SIG-M5 treated with dmso at 0.1 percent for 504 hours (cell line): ENCODE measurements at regions not wholly inside any gene's neighbourhood (a gene's known extent, or its start where the extent isn't known, plus 50 kb on each side); places are given as distances from the start of the nearest gene placed in this dataset.
A peak's percentile ranks its signal among the peaks of the same experiment; 100 is the strongest.
"Not testable (repeated sequence)": the region's sequence is repeated elsewhere in the genome, so short reads cannot be mapped to it uniquely, and the experiment has no call there.

Experiments used
- DNase-seq: peaks from one replicate; lab custom pipeline; 2025; ENCODE audit not compliant: unreplicated experiment; lab: John Stamatoyannopoulos, UW

DNA sequence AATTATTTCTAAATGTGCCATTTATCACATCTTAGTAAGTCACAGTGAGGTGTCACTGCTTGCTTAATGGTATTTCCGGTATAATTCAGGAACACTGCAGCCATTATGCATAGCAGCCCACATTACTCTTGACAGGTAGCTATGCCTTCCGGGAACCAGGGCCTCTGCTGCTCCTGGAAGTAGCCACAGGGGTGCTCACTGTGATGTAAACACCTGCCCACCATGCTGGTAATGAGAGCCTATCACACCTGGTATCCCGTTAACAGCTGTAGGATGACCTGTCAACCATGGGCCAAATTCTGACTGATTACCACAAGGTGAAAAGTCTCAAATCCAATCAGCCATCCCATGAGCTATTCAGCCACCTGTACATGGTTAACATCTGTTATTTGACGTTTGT lies 647.0 kb upstream of the NXPH2 start:
- DNase-seq, result no peak

GRCh38 chr2:139424101-139424500 lies 643.9 kb upstream of the NXPH2 start:
- DNase-seq, result no peak

DNA sequence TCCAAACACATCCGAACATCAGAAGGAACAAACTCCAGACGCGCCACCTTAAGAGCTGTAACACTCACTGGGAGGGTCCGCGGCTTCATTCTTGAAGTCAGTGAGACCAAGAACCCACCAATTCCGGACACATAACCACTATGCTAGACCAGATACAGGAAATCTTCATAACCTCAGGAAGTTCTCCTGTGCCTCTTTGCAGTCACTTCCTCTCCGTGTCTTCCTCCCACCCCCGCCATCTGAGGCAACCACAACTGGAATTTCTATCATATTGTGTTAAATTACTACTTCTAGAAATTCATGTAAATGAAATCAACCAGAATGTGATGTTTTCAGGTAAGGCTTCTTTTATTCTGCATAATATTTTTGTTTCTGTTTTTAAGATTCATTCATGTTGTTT lies 631.0 kb upstream of the NXPH2 start:
- peak; percentile 56 for DNase-seq

- peak; percentile 3 for DNase-seq
Observed at GRCh38 chr2:139410833-139411174, 630.6 kb upstream of the NXPH2 start.

DNA sequence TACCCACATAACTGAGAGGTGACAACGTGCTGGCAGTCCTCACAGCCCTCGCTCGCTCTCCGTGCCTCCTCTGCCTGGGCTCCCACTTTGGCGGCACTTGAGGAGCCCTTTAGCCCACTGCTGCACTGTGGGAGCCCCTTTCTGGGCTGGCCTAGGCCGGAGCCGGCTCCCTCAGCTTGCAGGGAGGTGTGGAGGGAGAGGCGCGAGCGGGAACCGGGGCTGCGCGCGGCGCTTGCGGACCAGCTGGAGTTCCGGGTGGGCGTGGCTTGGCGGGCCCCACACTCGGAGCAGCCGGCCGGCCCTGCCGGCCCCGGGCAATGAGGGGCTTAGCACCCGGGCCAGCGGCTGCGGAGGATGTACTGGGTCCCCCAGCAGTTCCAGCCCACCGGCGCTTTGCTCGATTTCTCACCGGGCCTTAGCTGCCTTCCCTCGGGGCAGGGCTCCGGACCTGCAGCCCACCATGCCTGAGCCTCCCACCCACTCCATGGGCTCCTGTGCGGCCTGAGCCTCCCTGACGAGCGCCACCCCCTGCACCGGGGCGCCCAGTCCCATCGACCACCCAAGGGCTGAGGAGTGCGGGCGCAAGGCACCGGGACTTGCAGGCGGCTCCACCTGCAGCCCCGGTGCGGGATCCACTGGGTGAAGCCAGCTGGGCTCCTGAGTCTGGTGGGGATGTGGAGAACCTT lies 630.1 kb upstream of the NXPH2 start:
- not testable (repeated sequence) for DNase-seq

DNA sequence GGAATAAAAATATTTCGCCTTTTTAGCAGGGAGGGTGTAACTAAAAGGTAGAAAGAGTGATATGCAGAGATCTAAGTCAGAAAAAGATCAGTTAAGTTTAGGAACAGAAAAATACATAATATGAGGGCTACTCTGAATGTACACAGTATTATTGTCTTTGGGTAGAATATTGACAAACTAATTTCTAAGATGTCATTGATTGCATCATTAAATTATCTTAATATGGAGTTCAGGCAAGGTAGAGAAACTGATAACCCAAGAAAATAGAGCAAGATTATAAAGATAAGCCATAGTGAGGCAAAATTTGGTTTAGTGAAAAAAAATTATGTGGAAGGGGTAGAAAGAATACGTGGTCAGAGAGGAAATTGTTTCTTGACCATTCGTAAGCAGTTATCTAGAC lies 629.0 kb upstream of the NXPH2 start:
- no peak for DNase-seq

DNA sequence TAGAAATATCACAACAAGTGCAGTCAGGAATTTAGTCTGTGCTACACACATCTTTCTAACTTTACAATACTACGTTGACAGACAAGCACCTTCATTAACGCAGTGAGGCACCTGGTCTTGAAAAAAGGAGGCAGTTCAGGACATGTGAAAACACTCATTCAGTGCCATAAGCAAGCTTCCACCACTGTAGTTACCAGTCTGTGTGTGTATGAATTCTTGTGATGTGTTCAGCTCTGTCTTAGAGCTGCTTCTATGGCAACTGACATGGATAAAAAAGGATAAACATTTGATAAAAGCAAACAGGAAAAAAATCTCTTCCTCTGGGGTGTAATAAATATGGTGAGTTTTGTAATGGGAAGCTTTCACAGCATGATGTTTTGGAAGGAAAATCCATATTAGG lies 623.8 kb upstream of the NXPH2 start:
- DNase-seq, result no peak

GRCh38 chr2:139394801-139395200 lies 614.6 kb upstream of the NXPH2 start:
- no peak for DNase-seq

GRCh38 chr2:139389391-139389790 lies 609.2 kb upstream of the NXPH2 start:
- no peak for DNase-seq

DNA sequence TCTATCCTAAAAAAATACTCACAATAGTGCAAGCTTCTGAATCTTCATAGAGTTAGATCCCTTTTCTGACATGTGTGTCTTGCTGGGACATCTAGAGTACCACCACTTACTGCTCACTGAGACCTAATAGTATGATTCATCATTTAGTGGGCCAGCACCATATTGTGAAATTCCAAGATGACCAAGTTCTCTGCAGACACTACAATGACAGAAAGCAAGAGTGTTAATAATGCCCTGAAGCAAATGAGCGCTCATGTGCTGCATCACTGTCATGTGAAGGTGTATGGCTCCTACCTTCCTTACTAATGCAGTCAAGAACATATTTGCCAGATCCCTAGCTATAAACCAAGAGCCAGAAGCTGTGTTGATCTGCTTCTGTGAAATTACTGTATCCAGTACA lies 606.2 kb upstream of the NXPH2 start:
- no peak for DNase-seq

GRCh38 chr2:139383532-139383931 lies 603.3 kb upstream of the NXPH2 start:
- DNase-seq, result no peak

DNA sequence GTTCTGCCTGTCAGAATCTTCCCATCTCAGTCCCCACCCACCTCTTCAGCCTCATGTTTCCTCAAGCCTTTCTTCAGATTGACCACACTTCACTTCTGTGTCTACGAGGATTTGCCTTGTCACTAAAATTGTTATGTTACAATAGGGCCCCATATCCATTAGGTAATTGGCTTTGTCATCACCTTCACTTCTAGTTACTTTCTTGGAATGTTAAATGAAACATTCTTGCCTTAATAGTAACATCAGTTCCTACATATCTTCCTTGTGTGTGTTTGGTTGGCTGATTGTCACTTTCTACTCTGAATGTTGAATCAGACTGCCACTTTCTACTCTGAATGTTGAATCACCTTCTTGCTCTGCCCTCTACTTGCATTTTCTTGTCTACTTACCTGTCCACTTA lies 599.9 kb upstream of the NXPH2 start:
- no peak for DNase-seq

DNA sequence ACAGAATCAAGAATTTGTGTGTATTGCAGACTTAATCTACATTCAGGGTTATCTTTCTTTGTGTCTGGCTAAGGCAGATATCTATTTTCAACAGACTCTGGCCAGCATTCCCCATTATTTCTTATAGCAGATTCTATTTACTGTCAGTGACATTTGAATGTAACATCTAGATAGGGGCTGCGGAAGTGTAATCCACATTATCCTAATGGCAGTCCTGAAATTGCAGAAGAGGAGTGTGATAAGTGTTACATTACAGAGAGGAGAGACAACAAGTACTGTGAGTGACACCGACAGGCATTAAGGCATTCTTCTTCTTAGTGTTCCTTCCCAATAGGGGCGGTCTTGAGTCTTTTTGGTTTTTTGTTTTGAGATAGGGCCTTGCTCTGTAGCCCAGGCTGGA lies 598.2 kb upstream of the NXPH2 start:
- DNase-seq, result no peak

DNA sequence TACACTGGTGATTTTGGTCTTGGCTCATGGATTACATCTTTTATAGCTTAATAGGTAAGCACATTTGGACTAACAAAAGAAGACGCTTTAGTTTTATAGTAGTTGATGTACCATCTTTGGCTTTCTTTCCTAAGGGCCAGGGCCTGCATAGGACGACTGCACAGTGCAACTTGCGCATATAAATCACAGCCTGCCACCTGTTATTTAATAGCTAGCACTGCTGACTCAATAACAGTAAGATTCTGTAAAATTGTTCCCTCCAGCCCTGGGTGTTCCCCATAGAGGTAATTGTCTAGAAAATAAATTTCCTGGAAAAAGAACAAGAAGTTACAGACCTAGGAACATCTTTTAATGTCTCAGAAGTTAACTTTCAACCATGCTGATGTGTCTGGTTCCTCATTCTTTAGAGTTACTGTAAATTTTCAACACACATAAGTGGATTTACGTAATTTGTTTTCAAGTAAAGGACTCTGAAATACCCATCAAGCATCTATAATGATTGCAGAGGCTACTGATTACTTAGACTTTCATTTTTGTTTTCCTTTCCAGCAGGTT lies 594.2 kb upstream of the NXPH2 start:
- peak; percentile 14 for DNase-seq

GRCh38 chr2:139369423-139370409 lies 589.5 kb upstream of the NXPH2 start:
- DNase-seq, result no peak

DNA sequence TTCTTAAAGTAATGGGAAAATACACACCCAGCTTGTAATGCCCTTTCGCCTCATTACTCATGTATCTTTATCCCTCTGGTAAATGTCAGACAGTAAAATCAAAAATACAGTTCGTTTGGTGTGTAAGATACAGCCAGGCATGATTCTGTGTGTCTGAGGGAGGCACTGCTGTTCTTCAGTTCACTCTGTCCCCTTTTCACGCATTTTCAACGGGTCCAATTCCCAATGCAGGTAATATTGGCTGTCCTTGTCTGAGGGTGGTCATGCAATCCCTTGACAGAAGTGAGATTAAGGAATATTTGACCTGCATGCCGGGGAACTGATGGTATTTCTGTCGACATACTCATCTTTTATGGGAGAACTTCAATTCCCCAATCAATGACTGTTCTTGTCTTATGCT lies 587.2 kb upstream of the NXPH2 start:
- no peak for DNase-seq

GRCh38 chr2:139366681-139367080 lies 586.5 kb upstream of the NXPH2 start:
- DNase-seq, result no peak

DNA sequence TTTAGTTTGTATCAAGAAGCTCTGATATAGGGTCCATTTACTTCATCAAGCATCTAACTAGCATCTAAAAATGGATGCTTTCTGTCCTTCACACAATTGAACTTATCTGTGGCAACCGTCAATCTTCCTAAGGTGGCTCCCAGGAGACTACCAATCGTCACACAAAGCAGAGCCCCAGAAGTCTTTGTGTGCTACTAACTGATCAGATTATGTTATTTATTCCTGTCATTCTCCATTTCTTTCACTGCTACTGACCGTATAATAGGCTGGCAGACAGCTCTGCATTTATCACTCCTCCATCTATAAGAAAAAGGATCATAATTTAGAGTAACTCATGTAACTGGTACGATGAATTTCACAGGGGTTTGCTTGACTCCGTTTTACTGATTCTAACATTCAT lies 585.0 kb upstream of the NXPH2 start:
- DNase-seq, result no peak

DNA sequence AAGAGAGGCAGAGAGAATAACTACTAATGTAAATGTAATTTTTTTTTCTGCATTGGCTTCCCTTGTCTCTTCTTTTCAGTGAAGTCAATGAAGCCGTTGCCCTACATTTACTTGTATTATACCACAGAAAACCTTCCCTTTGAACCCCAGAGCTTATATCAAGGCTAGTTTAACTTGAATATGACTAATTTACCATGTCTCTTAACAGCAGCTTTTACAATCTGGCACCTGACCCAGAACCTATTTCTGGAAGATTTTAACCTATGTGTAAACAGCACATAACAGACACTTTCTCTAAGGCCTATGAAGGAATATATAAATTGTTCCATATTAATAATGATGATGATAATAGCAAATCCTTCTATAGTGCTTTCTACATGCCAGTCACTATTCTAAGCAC lies 580.5 kb upstream of the NXPH2 start:
- no peak for DNase-seq

DNA sequence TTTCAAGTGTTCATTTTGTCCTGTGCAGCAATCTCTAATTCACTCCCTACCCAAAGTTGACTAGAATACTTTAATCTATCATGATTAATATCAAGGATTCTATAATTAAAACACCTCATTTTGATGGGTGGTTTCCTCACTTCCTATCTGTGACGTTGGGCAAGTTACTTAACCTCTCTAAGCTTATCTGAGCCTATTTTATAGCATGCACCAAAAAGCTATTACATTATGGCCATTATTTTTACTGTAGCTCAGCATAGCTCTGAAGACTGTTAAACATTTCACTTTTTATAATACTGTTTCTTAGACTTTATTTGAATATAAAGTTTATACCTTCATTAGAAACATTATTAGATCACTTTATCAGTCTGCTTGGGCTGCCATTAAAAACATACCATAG lies 579.6 kb upstream of the NXPH2 start:
- no peak for DNase-seq

DNA sequence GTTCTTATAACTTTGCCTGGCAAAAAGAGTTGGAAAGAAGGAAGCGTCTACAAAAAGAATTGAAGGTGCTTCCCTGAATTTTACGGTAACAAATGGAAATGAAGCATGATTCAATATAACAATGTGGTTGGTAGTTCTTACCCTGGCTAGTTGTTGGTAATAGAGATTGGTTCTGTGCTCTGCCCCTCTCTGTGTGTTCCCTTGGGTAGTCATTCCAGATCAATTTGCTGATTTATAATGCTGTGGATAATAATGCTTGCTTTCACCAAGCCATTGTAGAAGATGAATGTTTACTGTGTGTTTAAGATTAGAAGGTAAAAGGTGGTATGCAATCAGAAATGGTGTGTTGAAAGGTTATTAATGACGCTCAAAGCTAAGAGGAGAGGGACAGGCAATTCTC lies 577.8 kb upstream of the NXPH2 start:
- no peak for DNase-seq

- no peak for DNase-seq
Observed at GRCh38 chr2:139354518-139354917, 574.3 kb upstream of the NXPH2 start.
